ENCODE measurements at regions not wholly inside any gene's neighbourhood (a gene's known extent, or its start where the extent isn't known, plus 50 kb on each side); places are given as distances from the start of the nearest gene placed in this dataset.
"Not testable (repeated sequence)": the region's sequence is repeated elsewhere in the genome, so short reads cannot be mapped to it uniquely, and the experiment has no call there.

- Histone ChIP-seq H3K27me3 (ENCODE audit: insufficient read depth, low read length) (no peaks in the 10 kb centered on the region), H2AFZ (ENCODE audit: low read length) (no peak overlapping the region), H3K9me2 (ENCODE audit: low read depth, low read length) (no peaks in the 10 kb centered on the region), H3K27ac (ENCODE audit: low read depth, low read length, poor library complexity, severe bottlenecking) (no peak overlapping the region), H3K9me3 (ENCODE audit: low read length) (no peaks in the 10 kb centered on the region), H3K9ac (ENCODE audit: low read length) (no peak overlapping the region), H4K20me1 (ENCODE audit: insufficient read depth, low read length) (no peaks in the 10 kb centered on the region), H3K4me2 (ENCODE audit: low read length) (no peak overlapping the region), H3K4me3 (ENCODE audit: low read depth, low read length, poor library complexity, severe bottlenecking) (no peak overlapping the region), H3F3A (ENCODE audit: insufficient read depth, low read length) (no peaks in the 10 kb centered on the region), H3K4me1 (ENCODE audit: insufficient read depth, low read length, severe bottlenecking) (no peaks in the 10 kb centered on the region), H3K36me3 (ENCODE audit: insufficient read depth, low read length) (no peaks in the 10 kb centered on the region), H3K79me2 (ENCODE audit: insufficient read depth, low read length) (no peaks in the 10 kb centered on the region)
- TF ChIP-seq CTCF (IDR thresholded peaks at IDR 0.05; ENCODE audit: low read length): no peak
- TF ChIP-seq EZH2 (IDR thresholded peaks at IDR 0.05; ENCODE audit: borderline replicate concordance, low read length): no peak
Measured at GRCh38 chr9:32200896-32201295, 183.5 kb upstream of the ACO1 start.

GRCh38 chr9:32209164-32209563, 175.3 kb upstream of the ACO1 start:
- H3K4me2 ChIP-seq (ENCODE audit: low read length); H2AFZ ChIP-seq (ENCODE audit: low read length): not testable (repeated sequence)

GRCh38 chr9:32218100-32218767, 166.2 kb upstream of the ACO1 start:
- Histone ChIP-seq H3K36me3 (ENCODE audit: insufficient read depth, low read length) (no peaks in the 10 kb centered on the region), H3K9me3 (ENCODE audit: low read length) (no peaks in the 10 kb centered on the region), H2AFZ (ENCODE audit: low read length) (no peak overlapping the region), H3K4me1 (ENCODE audit: insufficient read depth, low read length, severe bottlenecking) (peaks cover 5% of the 10 kb centered on the region), H4K20me1 (ENCODE audit: insufficient read depth, low read length) (no peaks in the 10 kb centered on the region), H3F3A (ENCODE audit: insufficient read depth, low read length) (no peaks in the 10 kb centered on the region), H3K27me3 (ENCODE audit: insufficient read depth, low read length) (no peaks in the 10 kb centered on the region), H3K9me2 (ENCODE audit: low read depth, low read length) (no peaks in the 10 kb centered on the region), H3K79me2 (ENCODE audit: insufficient read depth, low read length) (no peaks in the 10 kb centered on the region), H3K4me2 (ENCODE audit: low read length) (no peak overlapping the region), H3K4me3 (ENCODE audit: low read depth, low read length, poor library complexity, severe bottlenecking) (no peak overlapping the region), H3K9ac (ENCODE audit: low read length) (no peak overlapping the region), H3K27ac (ENCODE audit: low read depth, low read length, poor library complexity, severe bottlenecking) (no peak overlapping the region)
- TF ChIP-seq CTCF (IDR thresholded peaks at IDR 0.05; ENCODE audit: low read length): no peak
- no peak for TF ChIP-seq EZH2 (IDR thresholded peaks at IDR 0.05; ENCODE audit: borderline replicate concordance, low read length)

More at GRCh38 chr9:32209164-32209563, 175.3 kb upstream of the ACO1 start:
- not testable (repeated sequence) for H3F3A ChIP-seq (ENCODE audit: insufficient read depth, low read length); H3K9ac ChIP-seq (ENCODE audit: low read length); H4K20me1 ChIP-seq (ENCODE audit: insufficient read depth, low read length); H3K4me3 ChIP-seq (ENCODE audit: low read depth, low read length, poor library complexity, severe bottlenecking); H3K4me1 ChIP-seq (ENCODE audit: insufficient read depth, low read length, severe bottlenecking); H3K9me3 ChIP-seq (ENCODE audit: low read length); H3K27me3 ChIP-seq (ENCODE audit: insufficient read depth, low read length); H3K79me2 ChIP-seq (ENCODE audit: insufficient read depth, low read length); H3K9me2 ChIP-seq (ENCODE audit: low read depth, low read length); H3K27ac ChIP-seq (ENCODE audit: low read depth, low read length, poor library complexity, severe bottlenecking); H3K36me3 ChIP-seq (ENCODE audit: insufficient read depth, low read length)

- Histone ChIP-seq H3K4me3 (ENCODE audit: low read depth, low read length, poor library complexity, severe bottlenecking) (no peak overlapping the region), H4K20me1 (ENCODE audit: insufficient read depth, low read length) (no peaks in the 10 kb centered on the region), H3K4me1 (ENCODE audit: insufficient read depth, low read length, severe bottlenecking) (peaks cover 5% of the 10 kb centered on the region), H3K36me3 (ENCODE audit: insufficient read depth, low read length) (no peaks in the 10 kb centered on the region), H3F3A (ENCODE audit: insufficient read depth, low read length) (no peaks in the 10 kb centered on the region), H3K79me2 (ENCODE audit: insufficient read depth, low read length) (no peaks in the 10 kb centered on the region), H3K4me2 (ENCODE audit: low read length) (no peak overlapping the region), H3K9me3 (ENCODE audit: low read length) (no peaks in the 10 kb centered on the region), H3K27ac (ENCODE audit: low read depth, low read length, poor library complexity, severe bottlenecking) (no peak overlapping the region), H3K9ac (ENCODE audit: low read length) (no peak overlapping the region), H3K27me3 (ENCODE audit: insufficient read depth, low read length) (no peaks in the 10 kb centered on the region), H2AFZ (ENCODE audit: low read length) (no peak overlapping the region), H3K9me2 (ENCODE audit: low read depth, low read length) (no peaks in the 10 kb centered on the region)
- TF ChIP-seq CTCF (IDR thresholded peaks at IDR 0.05; ENCODE audit: low read length): no peak
- no peak for TF ChIP-seq EZH2 (IDR thresholded peaks at IDR 0.05; ENCODE audit: borderline replicate concordance, low read length)
Measured at GRCh38 chr9:32220750-32221149, 163.7 kb upstream of the ACO1 start.
